NT2/D1 (cell line): ENCODE measurements at regions not wholly inside any gene's neighbourhood (a gene's known extent, or its start where the extent isn't known, plus 50 kb on each side); places are given as distances from the start of the nearest gene placed in this dataset.

Experiments
- SUZ12 ChIP-seq: IDR thresholded peaks from 2 replicates; pipeline ENCODE4 v1.6.1; 2011; ENCODE audit not compliant: insufficient read length, insufficient read depth; ENCODE audit errors: extremely low read depth
- YY1 ChIP-seq: IDR thresholded peaks from 2 replicates; pipeline ENCODE4 v1.6.1; 2011; ENCODE audit not compliant: insufficient read length, insufficient read depth
- ZNF274 ChIP-seq: IDR thresholded peaks from 2 replicates; pipeline ENCODE4 v1.6.1; 2011; ENCODE audit warnings: mild to moderate bottlenecking, low read depth, low read length

- TF ChIP-seq YY1, result no peak
- no peak for TF ChIP-seq SUZ12
- no peak for TF ChIP-seq ZNF274
Measured at GRCh38 chr2:192577706-192578105, 383.0 kb upstream of the TMEFF2 start.
